Fibroblast of skin of abdomen (primary cell): ENCODE measurements at regions not wholly inside any gene's neighbourhood (a gene's known extent, or its start where the extent isn't known, plus 50 kb on each side); places are given as distances from the start of the nearest gene placed in this dataset.
"Not testable (repeated sequence)": the region's sequence is repeated elsewhere in the genome, so short reads cannot be mapped to it uniquely, and the experiment has no call there.

ENCODE experiments used
- DNase-seq: peaks from one replicate; pipeline ENCODE4 v3.0.0-alpha.2; 2013

GRCh38 chr11:134616038-134616437 is 204.0 kb upstream of the B3GAT1 start:
- no peak for DNase-seq

- DNase-seq: no peak
These were observed 203.1 kb upstream of the B3GAT1 start for GRCh38 chr11:134615041-134615615.

GRCh38 chr11:134614141-134614540 is 202.1 kb upstream of the B3GAT1 start:
- DNase-seq: no peak

- DNase-seq: no peak
These were observed 201.6 kb upstream of the B3GAT1 start for GRCh38 chr11:134613646-134614045.

GRCh38 chr11:134612140-134613030 is 200.3 kb upstream of the B3GAT1 start:
- no peak for DNase-seq

- no peak for DNase-seq
These were observed 199.5 kb upstream of the B3GAT1 start for GRCh38 chr11:134611537-134611936.

- DNase-seq: no peak
These were observed 198.3 kb upstream of the B3GAT1 start for GRCh38 chr11:134610116-134610910.

- DNase-seq: no peak
These were observed 197.5 kb upstream of the B3GAT1 start for GRCh38 chr11:134609361-134610115.

- no peak for DNase-seq
These were observed 196.1 kb upstream of the B3GAT1 start for GRCh38 chr11:134607963-134608750.

GRCh38 chr11:134606251-134606650 is 194.2 kb upstream of the B3GAT1 start:
- no peak for DNase-seq

GRCh38 chr11:134604886-134605285 is 192.8 kb upstream of the B3GAT1 start:
- no peak for DNase-seq

- DNase-seq: no peak
These were observed 187.3 kb upstream of the B3GAT1 start for GRCh38 chr11:134599299-134599771.

GRCh38 chr11:134598368-134598767 is 186.3 kb upstream of the B3GAT1 start:
- no peak for DNase-seq

- DNase-seq: no peak
These were observed 185.4 kb upstream of the B3GAT1 start for GRCh38 chr11:134597452-134597851.

GRCh38 chr11:134596404-134596803 is 184.4 kb upstream of the B3GAT1 start:
- DNase-seq: no peak

- DNase-seq: no peak
These were observed 180.4 kb upstream of the B3GAT1 start for GRCh38 chr11:134592391-134592990.

- no peak for DNase-seq
These were observed 179.3 kb upstream of the B3GAT1 start for GRCh38 chr11:134591338-134591737.

GRCh38 chr11:134589129-134589528 is 177.1 kb upstream of the B3GAT1 start:
- DNase-seq: no peak

- DNase-seq: not testable (repeated sequence)
These were observed 176.5 kb upstream of the B3GAT1 start for GRCh38 chr11:134588460-134589110.

GRCh38 chr11:134587345-134587744 is 175.3 kb upstream of the B3GAT1 start:
- no peak for DNase-seq

GRCh38 chr11:134586726-134587125 is 174.7 kb upstream of the B3GAT1 start:
- DNase-seq: no peak
